Panc1 (cell line): ENCODE measurements at regions not wholly inside any gene's neighbourhood (a gene's known extent, or its start where the extent isn't known, plus 50 kb on each side); places are given as distances from the start of the nearest gene placed in this dataset.

Experiments
- CTCF ChIP-seq: fragments of 450-650 bp; IDR thresholded peaks from 2 replicates; pipeline ENCODE4 v1.5.1; 2017; ENCODE audit warnings: mild to moderate bottlenecking
- POLR2AphosphoS5 ChIP-seq: IDR thresholded peaks from 2 replicates; pipeline ENCODE4 v1.6.1; 2012; ENCODE audit warnings: mild to moderate bottlenecking, low read depth, low read length, moderate library complexity
- SIN3A ChIP-seq: IDR thresholded peaks from 2 replicates; pipeline ENCODE4 v1.6.1; 2012; ENCODE audit warnings: low read depth, mild to moderate bottlenecking, low read length, moderate library complexity, borderline replicate concordance; ENCODE audit not compliant: insufficient read depth
- TF ChIP-seq, protein P1 (sequence below), 2 experiments: IDR thresholded peaks; 2 replicates each; pipeline ENCODE4 v1.6.1; 2011 to 2012; ENCODE audit warnings: low read depth in 2 of 2, control low read depth in 1 of 2, low read length in 1 of 2, mild to moderate bottlenecking in 1 of 2, moderate library complexity in 1 of 2; ENCODE audit not compliant: insufficient read depth in 1 of 2

GRCh38 chr11:23398052-23398451 is 537.8 kb upstream of the CCDC179 start:
- TF ChIP-seq POLR2AphosphoS5 (no peak), CTCF (no peak), SIN3A (no peak)
- TF ChIP-seq, protein P1, sequence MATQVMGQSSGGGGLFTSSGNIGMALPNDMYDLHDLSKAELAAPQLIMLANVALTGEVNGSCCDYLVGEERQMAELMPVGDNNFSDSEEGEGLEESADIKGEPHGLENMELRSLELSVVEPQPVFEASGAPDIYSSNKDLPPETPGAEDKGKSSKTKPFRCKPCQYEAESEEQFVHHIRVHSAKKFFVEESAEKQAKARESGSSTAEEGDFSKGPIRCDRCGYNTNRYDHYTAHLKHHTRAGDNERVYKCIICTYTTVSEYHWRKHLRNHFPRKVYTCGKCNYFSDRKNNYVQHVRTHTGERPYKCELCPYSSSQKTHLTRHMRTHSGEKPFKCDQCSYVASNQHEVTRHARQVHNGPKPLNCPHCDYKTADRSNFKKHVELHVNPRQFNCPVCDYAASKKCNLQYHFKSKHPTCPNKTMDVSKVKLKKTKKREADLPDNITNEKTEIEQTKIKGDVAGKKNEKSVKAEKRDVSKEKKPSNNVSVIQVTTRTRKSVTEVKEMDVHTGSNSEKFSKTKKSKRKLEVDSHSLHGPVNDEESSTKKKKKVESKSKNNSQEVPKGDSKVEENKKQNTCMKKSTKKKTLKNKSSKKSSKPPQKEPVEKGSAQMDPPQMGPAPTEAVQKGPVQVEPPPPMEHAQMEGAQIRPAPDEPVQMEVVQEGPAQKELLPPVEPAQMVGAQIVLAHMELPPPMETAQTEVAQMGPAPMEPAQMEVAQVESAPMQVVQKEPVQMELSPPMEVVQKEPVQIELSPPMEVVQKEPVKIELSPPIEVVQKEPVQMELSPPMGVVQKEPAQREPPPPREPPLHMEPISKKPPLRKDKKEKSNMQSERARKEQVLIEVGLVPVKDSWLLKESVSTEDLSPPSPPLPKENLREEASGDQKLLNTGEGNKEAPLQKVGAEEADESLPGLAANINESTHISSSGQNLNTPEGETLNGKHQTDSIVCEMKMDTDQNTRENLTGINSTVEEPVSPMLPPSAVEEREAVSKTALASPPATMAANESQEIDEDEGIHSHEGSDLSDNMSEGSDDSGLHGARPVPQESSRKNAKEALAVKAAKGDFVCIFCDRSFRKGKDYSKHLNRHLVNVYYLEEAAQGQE (IDR thresholded peaks at IDR 0.05; ENCODE audit: insufficient read depth in 1 of 2, low read depth in 2 of 2, low read length in 1 of 2) = no peak
